Tibial nerve (tissue), 4 donors: ENCODE measurements at regions not wholly inside any gene's neighbourhood (a gene's known extent, or its start where the extent isn't known, plus 50 kb on each side); places are given as distances from the start of the nearest gene placed in this dataset.

Experiments used
- DNase-seq, 2 donors: peaks; one replicate each; pipeline ENCODE4 v3.0.0-alpha.2; 2019; ENCODE audit warnings: low spot score in 2 of 2
- H3K27ac ChIP-seq, 4 donors: fragments of 200-600 bp; sonication (generic) in 3 of 4; one replicate each; pipeline ENCODE4 v1.5.1; 2017 to 2019; ENCODE audit warnings: mild to moderate bottlenecking in 1 of 4
- H3K27me3 ChIP-seq, 2 donors: fragments of 200-600 bp; sonication (generic) in 1 of 2; one replicate each; pipeline versions ENCODE4 v1.5.1 to v1.6.0; 2017 to 2019
- H3K36me3 ChIP-seq, 3 donors: fragments of 200-600 bp; sonication (generic); one replicate each; pipeline ENCODE4 v1.5.1; 2018 to 2019
- H3K4me1 ChIP-seq, 4 donors: fragments of 200-600 bp; sonication (generic) in 3 of 4; one replicate each; pipeline ENCODE4 v1.5.1; 2017 to 2019
- H3K4me3 ChIP-seq, 4 donors: fragments of 200-600 bp; sonication (generic) in 3 of 4; one replicate each; pipeline ENCODE4 v1.5.1; 2017 to 2019; ENCODE audit warnings: mild to moderate bottlenecking in 1 of 4, moderate library complexity in 1 of 4
- H3K9me3 ChIP-seq, 4 donors: fragments of 200-600 bp; sonication (generic) in 3 of 4; one replicate each; pipeline ENCODE4 v1.5.1; 2017 to 2019
- CTCF ChIP-seq, 5 experiments: fragments of 200-600 bp in 3 of 5; fragments of 450-650 bp in 2 of 5; sonication (generic) in 3 of 5; IDR thresholded peaks; one replicate each; pipeline ENCODE4 v1.5.1; 2016 to 2019; ENCODE audit warnings: antibody characterized with exemption in 5 of 5, mild to moderate bottlenecking in 3 of 5, moderate library complexity in 2 of 5
- EP300 ChIP-seq, 2 donors: sonication (generic); formaldehyde crosslinking; IDR thresholded peaks; one replicate each; pipeline ENCODE4 v1.6.1; 2017; ENCODE audit warnings: antibody characterized with exemption in 2 of 2, mild to moderate bottlenecking in 1 of 2
- POLR2A ChIP-seq, 2 donors: fragments of 450-650 bp; IDR thresholded peaks; one replicate each; pipeline ENCODE4 v1.6.1; 2017; ENCODE audit warnings: antibody characterized with exemption in 2 of 2, mild to moderate bottlenecking in 2 of 2, moderate library complexity in 2 of 2
- WGBS, 2 donors: methylation state at CpG; one replicate each; pipeline ENCODE4 v1.1.5; 2018; 5-methylcytosine and 5-hydroxymethylcytosine counted together

DNA sequence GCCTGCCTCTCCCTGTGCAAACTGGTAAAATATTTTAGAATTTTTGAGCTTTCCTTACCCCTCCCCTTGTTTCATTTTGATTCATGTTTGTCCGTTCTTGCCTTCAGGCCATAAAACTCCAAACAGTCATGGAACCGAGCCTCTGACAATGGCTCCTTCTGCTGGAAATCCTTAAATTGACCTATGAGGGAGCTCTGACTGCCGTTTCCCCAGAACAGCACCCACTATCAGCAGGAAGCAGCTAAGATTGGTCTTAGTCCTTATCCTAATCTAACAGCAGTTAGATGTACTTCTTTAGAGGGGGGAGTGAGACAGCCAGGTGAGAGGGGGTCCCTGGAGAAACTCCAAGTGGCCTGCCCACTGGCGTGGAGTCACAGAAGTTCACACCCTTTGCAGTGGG is 106.7 kb downstream of the FAM174A start:
- H3K27me3 ChIP-seq: no peaks in the 10 kb centered on the region
- no peaks in the 10 kb centered on the region for H3K4me1 ChIP-seq
- H3K9me3 ChIP-seq: no peaks in the 10 kb centered on the region
- H3K27ac ChIP-seq: no peak overlapping the region
- 41 to 44% methylated on average over 4 of the region's 4 CpGs for WGBS, 2 donors
- no peaks in the 10 kb centered on the region for H3K36me3 ChIP-seq
- DNase-seq: no peak
- no peak for TF ChIP-seq CTCF (IDR thresholded peaks at IDR 0.05)
- no peak for TF ChIP-seq POLR2A (IDR thresholded peaks at IDR 0.05)
- no peak for TF ChIP-seq EP300 (IDR thresholded peaks at IDR 0.05)
- no peak overlapping the region for H3K4me3 ChIP-seq

DNA sequence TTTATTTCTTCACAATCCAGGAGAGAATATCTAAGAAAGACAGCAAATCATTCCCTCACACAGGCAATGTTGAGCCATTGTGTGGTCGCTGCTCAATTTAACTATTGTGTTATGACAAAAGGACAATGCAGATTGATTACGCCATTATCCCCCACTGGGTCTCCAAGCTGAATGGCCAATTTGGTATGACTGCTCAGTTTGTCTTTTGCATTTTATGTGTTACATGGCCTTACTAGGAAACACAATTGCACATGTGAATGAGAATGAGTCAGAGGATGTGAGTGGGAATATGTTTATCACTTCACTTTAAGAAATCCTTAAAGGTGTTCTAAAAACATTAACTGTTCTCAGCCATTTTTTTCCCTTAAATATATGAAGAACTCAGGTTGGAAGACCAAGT is 108.3 kb downstream of the FAM174A start:
- peaks cover 0 to 5% (median 2%) of the 10 kb centered on the region in 4 donors for H3K4me1 ChIP-seq
- 73 to 76% methylated on average over 2 of the region's 2 CpGs for WGBS, 2 donors
- TF ChIP-seq CTCF (IDR thresholded peaks at IDR 0.05): no peak
- no peak for TF ChIP-seq EP300 (IDR thresholded peaks at IDR 0.05)
- no peak for TF ChIP-seq POLR2A (IDR thresholded peaks at IDR 0.05)
- H3K27me3 ChIP-seq: no peaks in the 10 kb centered on the region
- H3K4me3 ChIP-seq: no peak overlapping the region
- no peak for DNase-seq
- H3K27ac ChIP-seq: no peak overlapping the region
- no peaks in the 10 kb centered on the region for H3K36me3 ChIP-seq
- no peaks in the 10 kb centered on the region for H3K9me3 ChIP-seq

- H3K9me3 ChIP-seq: no peaks in the 10 kb centered on the region
- 86 to 92% methylated on average over 2 of the region's 2 CpGs for WGBS, 2 donors
- DNase-seq: no peak
- H3K27ac ChIP-seq: no peak overlapping the region
- TF ChIP-seq CTCF (IDR thresholded peaks at IDR 0.05) (no peak), EP300 (IDR thresholded peaks at IDR 0.05) (no peak), POLR2A (IDR thresholded peaks at IDR 0.05) (no peak)
- no peaks in the 10 kb centered on the region for H3K27me3 ChIP-seq
- no peak overlapping the region for H3K4me3 ChIP-seq
- no peaks in the 10 kb centered on the region for H3K36me3 ChIP-seq
- H3K4me1 ChIP-seq: peaks cover 0 to 5% (median 2%) of the 10 kb centered on the region in 4 donors
Observed at GRCh38 chr5:100644185-100644584, 109.0 kb downstream of the FAM174A start.

- no peaks in the 10 kb centered on the region for H3K9me3 ChIP-seq
- no peak overlapping the region for H3K27ac ChIP-seq
- DNase-seq: no peak
- TF ChIP-seq EP300 (IDR thresholded peaks at IDR 0.05) (no peak), CTCF (IDR thresholded peaks at IDR 0.05) (no peak), POLR2A (IDR thresholded peaks at IDR 0.05) (no peak)
- WGBS, 2 donors: 67 to 75% methylated on average over 3 of the region's 3 CpGs
- peaks cover 0 to 5% (median 2%) of the 10 kb centered on the region in 4 donors for H3K4me1 ChIP-seq
- H3K4me3 ChIP-seq: no peak overlapping the region
- H3K36me3 ChIP-seq: no peaks in the 10 kb centered on the region
- no peaks in the 10 kb centered on the region for H3K27me3 ChIP-seq
Observed at GRCh38 chr5:100644776-100645175, 109.6 kb downstream of the FAM174A start.

DNA sequence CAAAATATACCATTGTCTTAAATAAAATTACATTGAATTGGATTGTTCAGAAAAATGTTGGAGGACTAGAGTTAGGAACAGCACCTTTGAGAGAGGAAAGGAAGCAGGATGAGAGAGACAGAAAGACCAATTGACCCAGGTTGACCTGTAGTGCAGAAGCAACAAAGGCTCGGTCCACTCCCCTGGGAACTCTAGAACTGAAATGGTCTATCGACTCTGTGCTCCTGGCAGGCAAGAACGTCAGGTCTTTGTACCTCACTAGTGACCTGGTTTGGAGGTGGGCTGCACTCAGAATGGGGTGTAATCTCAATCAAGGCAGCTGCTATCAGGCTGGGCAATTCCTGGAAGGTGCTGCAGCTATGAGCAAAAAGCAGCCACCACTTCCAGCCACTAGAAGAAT is 110.8 kb downstream of the FAM174A start:
- WGBS, 2 donors: 52 to 62% methylated on average over 3 of the region's 3 CpGs
- Histone ChIP-seq H3K4me3 (no peak overlapping the region), H3K27ac (no peak overlapping the region), H3K4me1 (peaks cover 0 to 5% (median 2%) of the 10 kb centered on the region in 4 donors), H3K36me3 (no peaks in the 10 kb centered on the region), H3K9me3 (no peaks in the 10 kb centered on the region), H3K27me3 (no peaks in the 10 kb centered on the region)
- no peak for DNase-seq
- TF ChIP-seq POLR2A (IDR thresholded peaks at IDR 0.05) (no peak), EP300 (IDR thresholded peaks at IDR 0.05) (no peak), CTCF (IDR thresholded peaks at IDR 0.05) (no peak)
